GM19463 (cell line): ENCODE measurements at regions not wholly inside any gene's neighbourhood (a gene's known extent, or its start where the extent isn't known, plus 50 kb on each side); places are given as distances from the start of the nearest gene placed in this dataset.

ENCODE experiments used
- ATAC-seq: cut with Tn5 transposase; IDR thresholded peaks from one replicate; pipeline ENCODE4 v1.9.1; 2021; ENCODE audit warnings: mild to moderate bottlenecking, moderate library complexity; ENCODE audit not compliant: unreplicated experiment

DNA sequence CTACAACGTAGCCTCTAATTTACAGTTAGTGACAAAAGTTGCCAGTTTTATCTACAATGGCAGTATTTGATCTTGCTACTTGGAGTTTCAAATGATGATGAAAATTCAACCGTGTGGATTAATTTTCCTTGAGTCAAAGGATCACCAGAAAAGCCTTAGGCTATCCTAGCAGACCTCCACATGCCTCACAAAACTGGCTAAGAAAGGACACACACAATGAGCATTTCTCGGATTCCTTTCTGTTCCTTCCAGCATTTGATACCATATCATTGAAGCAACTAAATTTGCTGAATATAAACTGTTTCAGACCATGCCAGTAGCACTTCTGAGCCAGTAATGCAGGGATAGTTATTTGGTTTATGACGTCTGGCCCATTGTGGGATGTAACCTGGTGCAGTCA is 587.4 kb upstream of the MDFIC2 start:
- ATAC-seq, result no peak

DNA sequence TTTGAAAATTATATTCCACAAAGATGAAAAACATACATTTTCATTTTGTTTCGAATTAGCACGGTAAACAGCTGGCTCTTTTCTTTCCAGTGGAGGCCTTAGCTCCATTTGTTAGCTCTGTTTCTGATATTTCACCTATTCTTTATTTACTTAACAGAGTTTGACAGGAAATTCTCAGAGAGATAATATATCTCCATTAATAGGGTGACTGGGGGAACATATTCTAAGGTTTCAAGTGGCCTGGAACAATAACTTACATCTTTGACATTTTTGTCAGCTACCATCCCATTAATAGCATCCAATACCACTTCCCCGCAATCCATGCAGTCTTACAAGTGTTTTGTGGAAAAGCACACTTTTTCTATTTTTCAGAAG is 577.6 kb upstream of the MDFIC2 start:
- ATAC-seq, result no peak

DNA sequence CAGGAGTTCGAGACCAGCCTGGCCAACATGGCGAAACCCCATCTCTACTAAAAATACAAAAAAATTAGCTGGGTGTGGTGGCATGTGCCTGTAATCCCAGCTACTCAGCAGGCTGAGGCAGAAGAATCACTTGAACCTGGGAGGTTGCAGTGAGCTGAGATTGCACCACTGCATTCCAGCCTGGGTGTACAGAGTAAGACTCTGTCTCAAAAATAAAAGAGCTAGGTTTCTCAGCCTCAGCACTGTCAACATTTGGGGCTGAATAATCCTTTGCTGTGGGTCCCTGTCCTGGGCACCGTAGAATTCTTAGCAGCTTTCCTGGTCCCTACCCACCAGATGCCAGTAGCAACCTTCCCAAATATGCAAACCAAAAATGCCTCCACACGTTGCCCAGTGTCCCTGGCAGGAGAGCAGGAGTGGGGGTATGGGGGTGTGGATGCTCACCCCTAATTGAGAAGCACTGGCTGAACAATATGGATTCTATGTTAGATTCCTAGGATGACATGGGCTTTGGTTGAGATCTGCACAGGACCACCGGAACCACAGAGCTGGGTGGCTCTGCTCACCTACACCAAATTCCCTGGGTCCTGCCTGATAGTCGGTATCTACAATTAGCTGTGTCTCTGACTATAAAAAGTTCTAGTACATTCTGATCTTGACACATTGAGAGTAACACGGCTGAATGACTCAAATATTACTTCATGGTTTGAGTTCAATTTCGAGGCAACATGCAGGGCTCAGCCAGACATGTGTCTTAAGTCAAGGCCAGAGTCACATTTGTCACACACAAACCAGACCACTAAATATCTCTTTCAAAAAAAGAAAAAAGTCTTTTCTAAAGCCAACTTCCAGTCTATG is 577.0 kb upstream of the MDFIC2 start:
- no peak for ATAC-seq

DNA sequence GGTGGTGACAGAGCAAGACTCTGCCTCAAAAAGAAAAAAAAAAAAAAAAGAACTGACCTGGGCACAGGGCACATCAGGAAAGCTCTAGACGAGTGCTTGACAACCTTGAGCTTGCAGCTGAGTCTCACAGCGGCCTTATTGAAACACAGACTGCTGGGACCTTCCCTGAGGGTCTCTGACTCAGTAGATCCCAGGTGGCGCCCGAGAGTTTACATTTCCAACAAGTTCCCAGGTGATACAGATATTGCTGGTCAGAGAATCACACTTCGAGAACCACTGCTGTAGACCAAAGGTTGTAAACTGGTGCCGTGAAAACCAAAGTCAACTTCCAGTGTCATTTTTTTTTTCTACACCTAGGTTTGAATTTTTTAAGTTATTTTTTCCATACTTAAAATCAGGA is 573.2 kb upstream of the MDFIC2 start:
- ATAC-seq, result no peak

DNA sequence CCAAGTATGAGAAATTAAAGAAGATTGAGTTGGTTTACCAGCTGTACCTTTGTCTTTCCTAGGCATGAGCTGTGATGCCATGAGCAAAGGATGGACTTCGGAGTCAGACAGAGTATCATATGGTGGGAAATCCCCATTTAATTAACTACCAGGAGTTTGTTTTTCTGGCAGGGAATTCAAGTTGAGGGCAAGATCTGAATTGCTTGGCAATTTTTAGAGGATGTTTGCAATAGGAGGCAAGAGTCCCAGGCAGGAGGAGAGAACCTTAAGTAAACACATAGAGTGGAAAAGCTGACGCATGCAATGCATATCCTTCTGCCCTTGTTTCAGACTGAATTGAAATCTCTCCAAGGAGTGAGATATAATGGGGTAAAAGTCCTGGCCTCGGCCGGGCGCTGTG is 569.7 kb upstream of the MDFIC2 start:
- no peak for ATAC-seq

DNA sequence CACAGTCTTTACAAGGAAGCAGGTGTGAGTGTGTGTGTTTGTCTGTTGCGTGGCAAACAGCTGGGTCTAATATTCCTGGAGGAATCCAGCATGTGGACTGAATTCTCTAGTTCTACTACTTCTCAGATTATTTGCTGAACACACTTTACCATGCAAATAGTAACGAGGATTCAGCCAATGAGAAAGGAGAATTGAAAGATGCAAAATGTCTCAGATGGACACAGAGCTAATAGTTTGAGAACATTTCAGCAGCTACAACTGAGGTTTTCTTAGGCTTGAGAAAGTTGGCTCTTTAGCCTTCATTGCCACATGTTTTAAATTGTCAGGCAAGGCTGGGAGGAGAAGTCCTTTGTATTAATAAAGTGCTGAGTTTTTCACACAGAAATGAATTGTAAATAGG is 568.0 kb upstream of the MDFIC2 start:
- no peak for ATAC-seq

DNA sequence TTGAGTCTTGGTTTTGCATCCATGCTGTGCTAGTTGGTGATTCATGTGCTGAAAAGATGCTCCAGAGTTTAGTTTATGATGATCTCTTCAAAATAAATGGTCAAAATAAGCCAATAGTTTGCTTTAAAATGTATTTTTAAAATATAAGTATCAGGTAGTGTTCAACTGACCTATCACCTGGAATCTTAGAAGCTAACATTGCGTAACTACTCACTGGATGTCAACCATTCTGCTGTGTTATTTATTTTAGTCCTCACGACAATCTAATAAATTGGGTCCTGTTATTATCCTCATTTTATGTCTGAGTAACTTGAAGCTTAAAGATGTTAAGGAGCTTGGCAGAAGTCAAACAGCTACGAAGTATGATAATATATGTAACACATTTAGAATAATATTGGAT is 563.7 kb upstream of the MDFIC2 start:
- no peak for ATAC-seq

DNA sequence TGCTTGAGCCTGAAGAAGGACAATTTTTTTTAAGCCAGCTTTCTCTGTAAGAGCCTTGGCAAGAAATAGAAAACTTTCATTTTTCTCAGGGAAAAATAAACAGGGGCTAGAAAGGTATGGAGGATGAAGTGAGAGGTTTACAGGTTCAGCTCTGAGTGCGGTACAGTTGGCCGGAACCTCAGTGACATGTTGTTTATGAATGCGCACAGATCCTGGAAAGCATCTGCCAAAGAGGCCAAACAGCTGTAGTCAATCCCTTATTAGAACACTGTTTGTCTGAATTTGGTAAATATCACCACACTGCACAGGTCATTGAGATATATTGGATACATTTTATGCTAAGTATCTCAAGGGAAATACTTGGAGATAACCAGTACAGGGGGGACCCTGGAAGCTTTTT is 561.8 kb upstream of the MDFIC2 start:
- no peak for ATAC-seq

DNA sequence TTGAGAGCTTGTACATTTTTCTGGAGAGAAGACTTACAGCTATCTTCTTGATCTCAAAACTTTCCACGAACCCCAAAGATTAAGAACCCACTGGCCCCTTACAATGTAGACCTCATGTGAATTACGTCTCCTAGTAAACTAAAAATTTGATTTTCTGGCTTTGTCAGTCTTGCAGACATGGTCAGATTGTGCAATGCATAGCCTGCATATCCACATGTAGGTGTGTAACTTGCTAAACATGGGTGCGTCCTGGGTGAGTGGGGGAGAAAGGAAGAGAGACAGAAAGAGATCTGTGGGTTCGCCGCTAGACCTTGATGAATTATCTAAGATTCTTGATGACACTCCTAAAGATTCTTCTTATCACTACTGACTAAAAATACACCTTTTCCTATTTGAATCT is 561.2 kb upstream of the MDFIC2 start:
- ATAC-seq, result no peak

DNA sequence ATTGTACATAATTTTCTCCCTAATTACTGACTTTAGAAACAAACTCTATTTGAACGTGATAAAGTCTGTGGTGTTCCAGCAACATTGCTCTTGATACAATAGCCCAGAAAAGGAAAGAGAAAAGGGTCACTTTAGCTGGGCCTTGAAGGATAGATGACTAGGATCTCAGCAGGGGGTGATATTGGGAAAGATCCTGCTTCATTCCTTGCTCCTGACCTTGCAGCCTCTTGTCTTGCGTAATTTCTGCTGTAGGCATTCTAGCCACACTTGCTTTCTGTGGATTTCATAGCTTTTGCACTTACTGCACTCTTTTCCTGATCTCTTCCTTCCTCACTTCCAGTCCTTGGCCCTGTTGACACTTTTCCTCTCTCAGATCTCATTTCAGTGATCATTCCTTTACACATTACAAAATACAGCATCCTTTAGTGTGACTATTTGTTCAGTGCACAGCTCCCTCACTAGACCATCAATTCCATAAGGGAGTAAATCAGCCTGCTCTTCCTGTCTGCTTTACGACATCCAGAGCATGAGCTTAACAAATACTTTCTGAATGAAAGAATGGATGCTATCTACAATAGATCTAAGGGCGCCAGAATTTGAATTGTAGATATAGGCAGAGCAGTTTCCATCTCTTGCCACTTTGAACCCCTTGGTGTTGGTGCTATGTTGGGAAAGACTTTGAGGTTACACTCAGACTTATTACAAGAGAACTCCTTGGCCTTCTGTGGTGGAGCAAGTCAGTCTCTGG is 559.6 kb upstream of the MDFIC2 start:
- ATAC-seq, result no peak

DNA sequence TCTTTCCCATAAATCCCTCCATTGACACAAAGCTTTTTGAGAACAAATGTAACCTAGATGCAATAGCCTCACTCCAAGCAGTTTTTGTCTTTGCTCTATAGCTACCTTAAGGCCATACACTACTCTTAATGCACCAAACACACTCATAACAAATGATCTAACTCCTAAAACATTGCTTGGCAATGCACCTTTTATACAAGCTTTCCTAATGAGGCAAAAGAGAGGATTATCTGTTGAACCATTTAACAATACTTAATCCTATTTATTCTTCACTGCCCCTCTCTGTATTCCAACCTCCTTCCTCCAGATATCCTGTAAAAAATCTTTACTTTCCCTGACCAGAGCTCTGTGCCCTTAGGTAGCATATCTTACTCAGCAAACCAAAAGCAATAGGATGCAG is 558.1 kb upstream of the MDFIC2 start:
- no peak for ATAC-seq

DNA sequence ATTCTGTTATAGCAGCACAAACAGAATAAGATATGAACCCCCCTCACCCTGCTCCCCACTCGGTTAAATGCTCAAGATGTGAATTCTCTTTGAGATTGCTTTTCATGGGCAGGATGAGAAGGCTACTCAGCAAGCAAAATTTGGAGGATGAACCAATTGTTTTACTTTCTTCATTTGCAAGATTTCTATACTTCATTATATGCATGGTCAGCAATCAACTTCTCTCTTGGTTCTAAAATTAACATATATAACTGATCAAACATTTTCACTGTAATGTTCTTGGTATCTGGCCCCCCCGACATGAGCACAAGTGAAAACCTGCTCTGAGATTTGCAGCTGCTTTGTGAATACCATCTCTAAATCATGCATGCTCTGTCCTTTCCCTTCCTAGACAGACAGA is 556.1 kb upstream of the MDFIC2 start:
- ATAC-seq, result no peak

DNA sequence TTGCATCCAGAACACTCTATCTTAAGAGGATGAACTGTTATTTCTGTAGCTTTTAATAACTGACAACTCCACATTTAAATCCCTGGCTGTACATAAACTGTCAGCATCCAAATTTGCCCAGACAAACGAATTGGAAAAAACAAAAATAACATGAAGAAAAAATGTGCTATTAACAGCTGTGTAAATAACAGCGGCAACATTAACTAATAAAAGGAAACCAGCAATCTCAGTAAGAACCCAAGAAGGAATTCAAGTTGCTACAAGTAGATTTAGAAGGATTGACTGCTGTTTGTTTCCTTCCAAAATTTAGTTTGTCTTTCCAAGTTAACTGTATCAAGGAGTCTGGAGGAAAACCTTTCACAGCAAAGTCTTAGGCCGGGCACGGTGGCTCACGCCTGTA is 550.6 kb upstream of the MDFIC2 start:
- ATAC-seq, result no peak

DNA sequence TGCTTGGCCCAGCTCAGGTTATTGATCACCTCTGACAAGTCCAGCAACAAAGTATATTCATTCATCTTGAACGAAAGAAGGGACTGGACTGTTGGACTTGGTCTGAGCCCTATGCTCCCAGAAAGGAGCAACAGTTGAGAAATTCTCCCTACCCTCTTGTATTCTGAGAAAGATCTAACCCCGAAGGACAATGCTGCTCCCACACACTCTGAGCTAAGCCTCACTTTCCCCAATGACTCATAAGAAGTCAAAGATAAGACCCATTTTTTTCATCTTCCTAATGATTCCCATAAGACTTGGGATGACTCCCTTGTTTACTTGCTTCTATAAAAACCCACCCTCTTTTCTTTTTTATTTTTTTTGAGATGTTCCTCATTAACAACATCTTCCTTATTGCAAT is 549.4 kb upstream of the MDFIC2 start:
- no peak for ATAC-seq

DNA sequence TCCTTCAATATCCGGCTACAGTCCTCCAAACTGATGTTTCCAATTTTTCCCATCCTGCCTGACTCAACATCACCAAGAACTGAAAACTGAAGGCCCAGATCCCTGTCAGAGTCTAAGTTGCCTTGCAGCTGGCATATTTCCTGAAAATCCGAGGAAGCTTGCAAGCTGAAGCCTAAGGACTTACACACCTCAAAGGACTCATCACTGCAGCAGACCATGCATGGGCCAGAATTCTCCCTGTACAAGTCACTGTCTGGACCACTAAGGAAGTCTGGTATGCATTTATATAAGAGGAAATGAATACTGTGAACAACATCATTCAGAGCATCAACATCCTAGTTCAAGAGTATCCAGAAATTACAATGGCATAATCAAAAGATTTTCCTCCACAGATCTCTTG is 548.8 kb upstream of the MDFIC2 start:
- no peak for ATAC-seq

DNA sequence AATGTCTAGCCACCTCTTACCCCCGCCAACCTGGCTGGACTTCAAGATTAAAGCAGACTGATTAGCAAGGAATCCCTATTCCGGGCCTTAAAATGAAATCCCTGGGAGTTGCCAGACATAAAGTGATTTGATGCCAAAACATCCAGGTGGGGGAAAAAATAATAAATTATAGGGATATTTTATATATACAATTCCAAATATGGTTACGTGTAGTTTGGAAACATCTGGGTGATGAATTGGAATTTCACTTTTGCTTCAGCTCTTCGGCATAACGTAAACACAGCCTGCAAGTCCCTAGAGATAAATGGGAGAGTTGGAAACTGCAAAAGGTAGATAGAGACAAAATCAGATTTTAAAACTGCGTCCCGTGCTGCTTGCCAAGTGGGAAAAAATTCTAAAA is 545.5 kb upstream of the MDFIC2 start:
- ATAC-seq, result no peak

DNA sequence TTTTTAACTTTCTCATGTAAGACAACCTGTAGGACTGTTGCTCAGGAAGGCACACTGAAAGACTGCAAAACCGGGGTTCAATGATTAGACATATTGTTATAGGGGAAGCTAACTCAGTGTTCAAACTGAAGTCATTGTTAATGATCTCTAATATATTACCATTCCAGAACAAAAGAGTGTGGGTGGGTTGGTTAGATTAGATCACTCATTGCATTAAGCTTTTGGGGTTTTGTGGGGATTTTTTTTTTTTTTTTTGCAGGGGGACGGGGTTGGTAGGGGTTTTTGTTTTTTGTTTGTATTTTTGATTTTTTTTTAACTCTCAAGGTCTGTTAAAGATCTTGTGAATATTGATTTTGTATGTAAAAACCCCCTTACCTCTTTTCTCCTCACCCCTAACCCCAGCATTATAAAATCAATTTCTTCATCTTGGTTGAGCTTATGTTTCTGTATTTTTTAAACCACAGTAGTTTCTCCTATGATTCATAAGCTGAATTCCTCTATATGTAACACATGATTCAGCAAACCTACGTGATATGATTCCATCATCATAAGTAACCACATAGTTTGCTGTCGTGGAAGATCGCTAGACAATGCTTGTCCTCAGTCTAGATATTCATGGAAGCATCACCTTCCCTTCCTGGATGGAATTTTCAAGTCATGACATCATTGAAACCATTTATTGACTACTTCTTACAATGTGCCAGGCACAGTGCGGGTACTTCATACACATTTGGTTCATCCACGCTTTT is 544.1 kb upstream of the MDFIC2 start:
- ATAC-seq, result peak; percentile 54

DNA sequence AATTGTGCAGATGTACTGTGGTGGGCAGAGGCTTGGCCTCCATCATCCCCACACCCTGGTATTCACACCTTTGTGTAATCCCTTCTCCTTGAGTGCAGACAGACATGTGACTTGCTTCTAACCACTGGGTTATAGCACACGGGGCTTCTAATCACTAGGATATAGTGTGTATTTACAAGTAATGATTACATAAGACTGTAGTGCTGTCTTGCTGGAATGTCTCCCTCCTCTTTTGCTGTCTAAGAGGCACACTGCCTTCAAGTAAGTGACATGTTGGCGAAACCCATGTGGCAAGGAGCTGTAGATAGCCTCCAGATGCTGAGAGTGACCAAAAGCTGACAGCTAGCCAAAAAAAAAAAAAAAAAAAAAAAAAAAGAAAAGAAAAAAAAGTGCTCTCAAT is 542.7 kb upstream of the MDFIC2 start:
- ATAC-seq, result no peak

DNA sequence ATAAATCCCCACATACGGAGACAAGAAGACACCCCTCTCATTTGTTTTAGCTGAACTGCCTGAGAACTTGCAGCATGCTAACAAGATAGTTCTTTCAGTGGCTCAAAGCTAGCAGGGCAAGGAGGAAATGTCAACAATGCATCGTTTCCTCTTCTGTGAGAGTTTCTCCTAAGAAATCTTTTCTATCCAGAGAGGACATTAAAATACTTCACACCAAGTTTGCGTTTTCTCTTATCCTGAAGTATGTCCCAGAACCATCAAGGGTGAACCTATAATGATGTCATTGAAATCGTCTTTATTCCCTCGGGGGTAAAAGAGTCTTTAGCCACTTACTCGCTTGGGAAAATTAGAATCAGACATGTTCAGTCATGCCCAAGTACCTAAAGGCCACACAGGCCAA is 541.7 kb upstream of the MDFIC2 start:
- no peak for ATAC-seq

DNA sequence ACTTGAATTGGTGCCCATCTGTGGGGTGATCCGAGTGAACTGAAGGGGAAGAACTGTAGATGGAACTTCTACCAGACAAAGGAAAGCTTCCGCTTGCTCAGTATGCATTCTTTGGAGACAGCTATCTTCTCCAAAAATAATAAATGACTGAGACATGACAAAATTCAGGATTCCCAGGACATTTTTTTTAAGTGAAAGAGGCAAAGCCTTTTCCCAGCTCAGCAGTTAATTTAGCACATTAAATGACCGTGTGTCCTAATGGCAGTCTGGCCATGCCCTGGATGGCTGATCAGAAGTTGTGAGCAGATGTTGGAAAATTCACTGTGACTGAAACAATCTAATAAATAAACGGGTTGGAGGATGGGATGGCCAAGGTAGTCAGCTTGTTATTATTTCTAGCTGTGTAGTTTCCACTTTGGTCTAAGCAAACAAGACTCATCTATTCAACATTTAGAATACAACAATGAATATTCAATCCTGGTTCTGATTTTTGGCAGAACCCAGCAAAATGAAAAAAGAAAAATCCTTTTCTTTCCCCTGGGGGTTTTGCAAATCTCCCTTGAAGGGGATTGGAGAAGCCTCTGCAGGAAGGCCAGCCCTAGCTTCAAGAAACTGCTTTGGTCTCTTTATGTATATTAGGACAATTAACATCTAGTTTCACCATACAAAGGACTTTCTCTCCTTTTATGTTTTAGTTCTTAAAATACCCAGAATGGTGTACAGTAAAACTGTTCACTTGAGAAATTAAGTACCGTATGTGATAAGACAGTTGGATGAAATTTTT is 540.9 kb upstream of the MDFIC2 start:
- no peak for ATAC-seq
